ENCODE measurements at regions not wholly inside any gene's neighbourhood (a gene's known extent, or its start where the extent isn't known, plus 50 kb on each side); places are given as distances from the start of the nearest gene placed in this dataset.

- TF ChIP-seq CTCF (IDR thresholded peaks at IDR 0.05) (no peak), EZH2 (IDR thresholded peaks at IDR 0.05; ENCODE audit: borderline replicate concordance, insufficient read depth, low read depth, low read length, poor library complexity, severe bottlenecking) (no peak)
These were observed 152.4 kb upstream of the GNAI1 start for GRCh38 chr7:79982141-79982770.

All from B cell (primary cell).